IMR-90 (cell line): ENCODE measurements at regions not wholly inside any gene's neighbourhood (a gene's known extent, or its start where the extent isn't known, plus 50 kb on each side); places are given as distances from the start of the nearest gene placed in this dataset.

Source experiments
- ATAC-seq: fragments of 200-7000 bp; cut with Tn5 transposase; 2 replicates; pipeline ENCODE4 v1.9.1; 2020; ENCODE audit warnings: low read depth, mild to moderate bottlenecking, moderate library complexity
- BruUV-seq: library from RNA; stranded (reverse); fragments of 400-500 nt; replicated peaks from 2 replicates; lab custom pipeline; 2021; lab: Mats Ljungman, UMichigan
- CTCF ChIA-PET: fragments of 300-600 bp; formaldehyde crosslinking; extraction: SDS; loops from one replicate; lab custom pipeline; 2021; ENCODE audit warnings: antibody characterized with exemption; lab: Yijun Ruan, JAX
- POLR2A ChIA-PET: fragments of 300-600 bp; sonication (Branson Sonifier 250); formaldehyde crosslinking; loops from one replicate; lab custom pipeline; 2022; ENCODE audit warnings: antibody characterized with exemption; ENCODE audit not compliant: unreplicated experiment; lab: Charles Lee
- DNase-seq: peaks from one replicate; pipeline ENCODE4 v3.0.0; 2013
- H2AFZ ChIP-seq: replicated peaks from 2 replicates; pipeline ENCODE3; 2013; ENCODE audit warnings: low read length, mild to moderate bottlenecking; ENCODE audit not compliant: poor library complexity
- H2AK5ac ChIP-seq: 2 replicates; pipeline ENCODE4 v1.6.1; 2013; ENCODE audit warnings: low read depth, low read length, inconsistent platforms
- H2AK9ac ChIP-seq: replicated peaks from 2 replicates; pipeline ENCODE3; 2013; ENCODE audit warnings: mild to moderate bottlenecking, low read depth, low read length, moderate library complexity; ENCODE audit not compliant: poor library complexity
- H2BK120ac ChIP-seq: 2 replicates; pipeline ENCODE4 v1.6.1; 2013; ENCODE audit warnings: low read depth, low read length, inconsistent platforms
- H2BK15ac ChIP-seq: 3 replicates; pipeline ENCODE4 v1.6.1; 2013; ENCODE audit warnings: low read depth, low read length, inconsistent platforms
- H2BK20ac ChIP-seq: 2 replicates; pipeline ENCODE4 v1.6.1; 2013; ENCODE audit warnings: low read depth, mild to moderate bottlenecking, inconsistent platforms, low read length, moderate library complexity
- H2BK5ac ChIP-seq: 2 replicates; pipeline ENCODE4 v1.6.1; 2013; ENCODE audit warnings: mild to moderate bottlenecking, low read depth, low read length, inconsistent platforms; ENCODE audit not compliant: poor library complexity, severe bottlenecking
- H3K14ac ChIP-seq: replicated peaks from 2 replicates; pipeline ENCODE4 v1.6.1; 2013; ENCODE audit warnings: low read depth, low read length, inconsistent platforms
- H3K18ac ChIP-seq: 2 replicates; pipeline ENCODE4 v1.6.1; 2013; ENCODE audit warnings: low read depth, low read length, control low read depth
- H3K23ac ChIP-seq: 2 replicates; pipeline ENCODE4 v1.6.1; 2013; ENCODE audit warnings: low read depth, low read length, inconsistent platforms
- H3K27ac ChIP-seq: 2 replicates; pipeline ENCODE4 v1.5.1; 2013; ENCODE audit warnings: mild to moderate bottlenecking, control low read depth, low read length; ENCODE audit not compliant: insufficient read depth
- H3K27me3 ChIP-seq: 2 replicates; pipeline ENCODE4 v1.6.1; 2013; ENCODE audit warnings: low read length; ENCODE audit not compliant: control insufficient read depth, insufficient read depth
- H3K36me3 ChIP-seq: 2 replicates; pipeline ENCODE4 v1.6.1; 2013; ENCODE audit warnings: low read length, mixed read lengths; ENCODE audit not compliant: control insufficient read depth, insufficient read depth
- H3K4ac ChIP-seq: 2 replicates; pipeline ENCODE4 v1.6.1; 2013; ENCODE audit warnings: low read depth, low read length, inconsistent platforms
- H3K4me1 ChIP-seq: 2 replicates; pipeline ENCODE4 v1.6.1; 2013; ENCODE audit warnings: low read length, mixed read lengths; ENCODE audit not compliant: control insufficient read depth, insufficient read depth
- H3K4me2 ChIP-seq: 2 replicates; pipeline ENCODE4 v1.6.1; 2013; ENCODE audit warnings: low read depth, mild to moderate bottlenecking, control low read depth, low read length, moderate library complexity
- H3K4me3 ChIP-seq: 2 replicates; pipeline ENCODE4 v1.5.1; 2013; ENCODE audit warnings: low read depth, mild to moderate bottlenecking, control low read depth, low read length, moderate library complexity; ENCODE audit not compliant: insufficient read depth
- H3K56ac ChIP-seq: 2 replicates; pipeline ENCODE4 v1.6.1; 2013; ENCODE audit warnings: low read length, inconsistent platforms; ENCODE audit not compliant: insufficient read depth; ENCODE audit errors: extremely low read depth
- H3K79me1 ChIP-seq, 2 experiments: 2 replicates each; pipeline ENCODE4 v1.6.1; 2013; ENCODE audit warnings: low read length in 2 of 2, inconsistent platforms in 1 of 2, low read depth in 1 of 2
- H3K9ac ChIP-seq: 2 replicates; pipeline ENCODE4 v1.6.1; 2013; ENCODE audit warnings: low read depth, low read length, control low read depth
- H3K9me1 ChIP-seq: 2 replicates; pipeline ENCODE4 v1.6.1; 2013; ENCODE audit warnings: low read length, inconsistent platforms; ENCODE audit not compliant: insufficient read depth
- H3K9me3 ChIP-seq: 2 replicates; pipeline ENCODE4 v1.6.1; 2013; ENCODE audit warnings: low read length; ENCODE audit not compliant: control insufficient read depth, insufficient read depth
- H4K20me1 ChIP-seq: 2 replicates; pipeline ENCODE4 v1.6.1; 2013; ENCODE audit warnings: low read length, inconsistent platforms; ENCODE audit not compliant: insufficient read depth
- H4K5ac ChIP-seq: 2 replicates; pipeline ENCODE4 v1.6.1; 2013; ENCODE audit warnings: mild to moderate bottlenecking, low read depth, low read length, control low read depth
- H4K8ac ChIP-seq, 2 experiments: 2 replicates each; pipeline ENCODE4 v1.6.1; 2013; ENCODE audit warnings: low read depth in 2 of 2, low read length in 2 of 2, control low read depth in 1 of 2, inconsistent platforms in 1 of 2
- H4K91ac ChIP-seq: 2 replicates; pipeline ENCODE4 v1.6.1; 2013; ENCODE audit warnings: low read depth, low read length, inconsistent platforms; ENCODE audit not compliant: insufficient read depth
- RCOR1 ChIP-seq: IDR thresholded peaks from 2 replicates; pipeline ENCODE4 v1.6.1; 2012; ENCODE audit warnings: mild to moderate bottlenecking, low read length, improper control_type of control experiment; ENCODE audit not compliant: insufficient replicate concordance
- WGBS, 2 experiments: methylation state at CpG; one replicate each; pipeline versions ENCODE4 v1.1.5 to v1.1.7; 2013; ENCODE audit warnings: missing lambda C conversion rate in 2 of 2; ENCODE audit not compliant: insufficient read length in 1 of 2; ENCODE audit errors: extremely low coverage in 2 of 2; 5-methylcytosine and 5-hydroxymethylcytosine counted together
- dilution Hi-C: fragments of 300-500 bp; cut with HindIII; formaldehyde crosslinking; loops from one replicate; pipeline ENCODE4 v1.14.3; 2018; ENCODE audit warnings: low sequenced_read_pairs; ENCODE audit not compliant: unreplicated experiment
- in situ Hi-C: fragments of 300-500 bp; cut with MboI; formaldehyde crosslinking; loops from 3 replicates; pipeline ENCODE4 v1.14.3; 2019; ENCODE audit warnings: low sequenced_read_pairs, inconsistent platforms, mixed read lengths
- intact Hi-C: fragments of 100-400 bp; cut with micrococcal nuclease; formaldehyde crosslinking; loops from 2 replicates; pipeline ENCODE4 v1.10.0; 2022

- Histone ChIP-seq H3K18ac (no peak overlapping the region), H3K27ac (no peak overlapping the region), H3K4me1 (no peaks in the 10 kb centered on the region), H2BK120ac (no peak overlapping the region), H4K8ac (no peak overlapping the region), H3K79me1 (no peaks in the 10 kb centered on the region), H3K36me3 (no peaks in the 10 kb centered on the region), H3K9ac (no peak overlapping the region), H3K4me2 (no peak overlapping the region), H3K4me3 (no peak overlapping the region), H3K14ac (no peak overlapping the region), H3K9me1 (no peaks in the 10 kb centered on the region), H3K56ac (no peak overlapping the region), H2BK15ac (no peak overlapping the region), H3K4ac (no peak overlapping the region), H3K9me3 (peaks cover 48% of the 10 kb centered on the region), H4K5ac (no peak overlapping the region), H4K91ac (no peak overlapping the region), H2BK5ac (no peak overlapping the region), H2AK9ac (no peak overlapping the region), H2BK20ac (no peak overlapping the region), H2AK5ac (no peak overlapping the region), H4K20me1 (no peaks in the 10 kb centered on the region), H3K23ac (no peak overlapping the region), H3K27me3 (no peaks in the 10 kb centered on the region), H2AFZ (no peak overlapping the region)
- no CpG with 5 or more reads among the region's 6 CpGs for WGBS, 2 experiments
- no TSS peak for BruUV-seq
- TF ChIP-seq RCOR1: no peak
- ChIA-PET POLR2A (no interaction called here), CTCF (no interaction called here)
- ATAC-seq (no peak), DNase-seq (no peak)
- in situ Hi-C loops: no loop called here
- intact Hi-C loops: no loop called here
- dilution Hi-C loops: no loop called here
Measured at GRCh38 chr11:134560066-134560465, 148.0 kb upstream of the B3GAT1 start.
